Sciatic nerve (tissue), 2 donors: ENCODE measurements at regions not wholly inside any gene's neighbourhood (a gene's known extent, or its start where the extent isn't known, plus 50 kb on each side); places are given as distances from the start of the nearest gene placed in this dataset.

Source experiments
- ATAC-seq: fragments of 200-7000 bp; cut with Tn5 transposase; one replicate; pipeline ENCODE4 v1.9.1; 2020; ENCODE audit warnings: mild to moderate bottlenecking, moderate library complexity
- DNase-seq: peaks from one replicate; pipeline ENCODE4 v3.0.0-alpha.2; 2020; ENCODE audit warnings: low spot score
- intact Hi-C: fragments of 100-400 bp; cut with DNase I; formaldehyde crosslinking; loops from one replicate; pipeline ENCODE4 v1.14.2; 2022
- donor health status: DM: no; HTN: no; CAD: no.
- donor health status: DM: no; HTN: no; CAD: no.

DNA sequence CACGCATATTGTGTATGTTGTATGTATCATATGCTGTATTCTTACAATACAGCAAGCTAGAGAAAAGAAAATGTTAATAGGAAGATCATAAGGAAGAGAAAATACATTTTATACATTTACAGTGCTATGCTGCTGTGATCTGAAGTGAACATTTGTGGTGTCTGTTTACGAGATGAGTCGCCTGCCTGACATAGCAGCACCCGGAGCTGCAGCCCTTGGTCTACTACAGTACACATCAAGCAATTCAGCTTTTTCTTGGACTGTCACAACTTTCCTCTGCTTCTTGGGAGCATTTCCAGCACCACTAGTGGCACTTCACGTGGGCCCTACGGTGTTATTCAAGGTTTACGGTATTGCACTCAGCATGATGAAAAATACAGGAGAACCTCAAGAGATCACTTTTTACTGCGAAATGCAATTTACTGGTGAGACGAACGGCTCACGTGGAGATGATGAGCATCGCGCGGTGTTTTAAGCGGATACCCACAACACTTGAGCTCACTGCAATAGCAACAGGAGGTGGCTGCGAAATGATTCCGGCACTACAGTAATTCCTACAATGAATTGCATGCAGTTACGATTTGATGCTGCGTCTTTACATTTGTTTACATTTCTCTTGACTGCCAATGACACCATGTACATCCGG, 308.4 kb downstream of the FGF9 start:
- DNase-seq (no peak), ATAC-seq (no peak)
- intact Hi-C loops: no loop called here

DNA sequence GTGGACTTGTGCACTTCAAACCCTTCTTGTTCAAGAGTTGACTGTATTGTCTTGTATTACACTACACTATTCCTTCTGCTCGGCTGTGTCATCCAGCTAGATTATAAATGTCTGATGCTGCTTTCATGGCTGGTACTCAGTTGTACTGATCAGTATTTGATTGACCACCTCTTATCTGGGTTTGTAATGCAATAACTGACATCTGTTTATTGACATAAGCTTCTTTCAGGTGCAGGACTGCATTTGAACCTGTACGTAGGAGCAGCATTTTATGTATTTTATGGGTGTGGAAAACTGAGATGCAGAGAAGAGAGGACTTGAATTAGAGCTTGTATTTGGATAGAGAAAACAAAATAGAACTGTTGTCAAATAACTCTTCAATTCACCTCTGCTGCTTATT, 309.2 kb downstream of the FGF9 start:
- ATAC-seq (no peak), DNase-seq (no peak)
- intact Hi-C loops: no loop called here

DNA sequence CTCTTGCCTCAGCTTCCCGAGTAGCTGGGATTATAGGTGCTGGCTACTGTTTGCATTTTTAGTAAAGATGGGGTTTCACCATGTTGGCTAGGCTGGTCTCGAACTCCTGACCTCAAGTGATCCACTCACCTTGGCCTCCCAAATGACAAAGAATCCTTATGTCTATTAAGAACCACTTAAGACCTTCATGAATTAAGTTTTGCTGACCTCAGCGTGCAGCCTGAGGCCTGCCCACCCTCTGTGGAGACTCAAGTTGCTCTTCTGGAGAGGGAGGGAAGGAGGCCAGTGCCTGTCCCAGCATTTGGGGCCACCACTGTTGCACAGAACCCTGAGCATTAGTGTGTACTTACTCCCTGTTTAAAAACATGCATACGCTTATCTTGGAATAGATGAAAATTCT, 313.3 kb downstream of the FGF9 start:
- DNase-seq: no peak
- intact Hi-C loops: no loop called here
- ATAC-seq: no peak

DNA sequence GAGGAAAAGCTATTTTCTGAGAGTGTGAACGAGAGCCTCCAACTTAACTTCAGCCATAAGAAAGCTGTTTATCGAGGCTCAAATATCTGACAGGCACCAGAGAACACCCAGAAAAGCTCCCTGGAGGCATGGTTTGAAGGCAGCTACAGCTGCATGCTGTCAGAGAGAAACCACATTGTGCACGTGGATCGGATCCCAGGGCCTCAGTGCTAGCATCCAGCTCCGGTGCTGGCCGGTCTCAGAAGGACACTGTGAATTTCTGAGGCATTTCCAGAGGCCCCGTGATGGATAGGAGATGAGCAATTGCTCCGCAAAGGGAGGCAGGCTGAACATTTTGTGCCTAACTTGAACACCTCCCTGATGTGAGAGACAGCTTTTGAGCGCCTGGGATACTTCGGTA, 315.7 kb downstream of the FGF9 start:
- DNase-seq (peak; percentile 70), ATAC-seq (peak; percentile 95)
- intact Hi-C loops: no loop called here

DNA sequence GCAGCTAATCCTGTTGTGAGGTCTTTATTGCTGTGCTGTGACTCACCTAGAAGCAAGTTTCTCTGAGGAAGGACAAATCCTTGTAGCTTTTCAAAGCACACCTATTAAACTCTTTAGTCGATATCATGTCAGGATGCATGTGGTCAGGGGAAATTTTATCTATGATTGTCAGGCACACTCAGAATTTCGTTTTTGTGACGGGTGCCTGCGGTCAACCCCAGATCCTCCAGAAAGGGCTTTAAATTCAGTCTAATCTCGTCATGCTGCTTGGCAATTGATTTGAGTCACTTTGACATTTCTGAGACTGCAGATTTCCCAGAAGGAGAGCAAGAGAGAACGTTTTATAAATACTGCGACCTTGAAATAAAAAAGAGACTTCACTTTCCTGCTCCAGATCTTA, 316.9 kb downstream of the FGF9 start:
- DNase-seq (no peak), ATAC-seq (no peak)
- intact Hi-C loops: no loop called here

DNA sequence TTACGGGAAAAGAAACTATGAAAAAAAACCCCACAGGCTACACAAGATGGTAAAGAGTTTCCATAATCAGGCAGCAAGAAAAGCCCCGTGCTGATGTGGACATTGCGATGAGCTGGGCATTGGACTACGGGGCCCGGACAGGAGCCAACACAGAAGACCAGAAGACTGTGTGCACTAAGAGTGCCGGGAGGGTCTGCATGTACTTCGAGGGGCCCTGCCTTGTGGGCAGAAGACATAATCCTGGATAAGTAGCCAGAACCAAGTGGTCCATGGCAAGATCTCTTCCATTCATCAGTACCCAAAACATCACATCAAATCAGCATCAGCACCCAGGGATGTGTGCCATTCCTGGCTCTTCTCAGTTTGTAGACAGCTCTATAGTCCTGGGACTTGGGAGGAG, 317.8 kb downstream of the FGF9 start:
- no peak for DNase-seq
- intact Hi-C loops: no loop called here

DNA sequence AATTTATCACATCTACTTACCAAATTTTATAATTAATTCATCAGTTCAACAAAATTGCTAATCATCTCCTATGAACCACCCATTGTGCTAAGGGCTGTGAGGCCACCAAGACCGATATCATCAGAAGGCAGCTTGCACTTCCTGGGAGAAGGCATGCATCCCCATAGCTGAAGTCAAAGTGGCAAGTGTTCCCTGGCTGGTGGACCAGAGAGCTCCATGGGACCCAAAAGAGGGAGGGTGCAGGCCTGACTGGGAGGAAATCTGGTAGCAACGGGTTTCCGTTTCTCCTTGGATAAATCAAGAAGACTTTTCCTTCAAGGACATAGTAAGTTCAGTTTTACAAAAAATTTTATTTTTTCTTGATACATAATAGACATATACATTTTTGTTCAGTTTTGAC, 325.2 kb downstream of the FGF9 start:
- intact Hi-C loops: no loop called here
- ATAC-seq (no peak), DNase-seq (no peak)

More for the DNA sequence above, 317.8 kb downstream of the FGF9 start:
- no peak for ATAC-seq

DNA sequence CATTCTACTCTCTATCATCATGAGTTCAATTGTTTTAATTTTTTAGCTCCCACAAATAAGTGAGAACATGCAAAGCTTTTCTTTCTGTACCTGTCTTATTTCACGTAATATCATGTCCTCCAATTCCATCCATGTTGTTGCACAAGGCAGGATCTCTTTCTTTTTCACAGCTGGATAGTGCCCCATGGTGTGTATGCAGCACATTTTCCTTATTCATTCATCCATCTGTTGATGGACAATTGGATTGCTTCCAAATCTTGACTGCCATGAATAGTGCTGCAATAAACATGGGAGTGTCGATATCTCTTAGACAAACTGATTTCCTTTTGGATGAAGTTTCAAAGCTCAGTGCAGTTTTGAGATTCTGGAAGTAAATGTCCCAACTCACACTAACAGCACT, 326.9 kb downstream of the FGF9 start:
- DNase-seq: no peak
- intact Hi-C loops: no loop called here
- ATAC-seq: no peak

DNA sequence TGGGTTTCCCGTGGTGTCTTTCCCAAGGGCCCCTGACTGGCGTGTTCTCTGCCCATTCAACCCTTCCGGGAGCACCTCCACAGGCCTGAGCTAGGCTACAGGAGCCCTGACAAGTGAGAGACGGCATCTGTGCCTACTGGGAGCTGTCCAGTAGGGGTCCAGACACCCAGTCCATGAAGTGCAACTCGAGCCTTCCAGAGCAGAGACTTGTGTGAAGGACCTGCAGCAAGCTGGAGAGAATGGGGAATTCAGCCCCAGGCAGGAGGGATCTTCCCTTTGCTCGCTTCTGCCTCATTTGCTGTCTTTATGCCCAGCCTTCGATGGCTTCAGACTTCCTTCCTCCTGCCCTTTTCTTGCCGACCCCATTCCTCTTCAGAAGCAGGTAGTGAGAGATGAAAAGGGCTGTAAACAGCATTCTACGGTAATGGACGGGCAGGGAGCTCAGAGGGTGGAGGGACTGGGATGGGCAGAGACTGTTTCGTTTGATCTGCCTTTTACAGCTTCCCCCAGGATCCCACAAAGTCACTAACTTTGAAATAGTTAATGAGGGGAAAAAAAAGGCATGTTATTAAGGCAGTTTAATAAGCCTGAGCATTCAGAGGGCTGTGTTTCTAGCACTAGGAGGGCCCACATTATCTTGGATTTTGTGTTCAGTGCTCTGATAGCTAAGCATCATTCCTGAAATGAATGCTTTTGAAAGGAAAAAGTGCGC, 327.6 kb downstream of the FGF9 start:
- intact Hi-C loops: no loop called here
- DNase-seq: no peak
- no peak for ATAC-seq

DNA sequence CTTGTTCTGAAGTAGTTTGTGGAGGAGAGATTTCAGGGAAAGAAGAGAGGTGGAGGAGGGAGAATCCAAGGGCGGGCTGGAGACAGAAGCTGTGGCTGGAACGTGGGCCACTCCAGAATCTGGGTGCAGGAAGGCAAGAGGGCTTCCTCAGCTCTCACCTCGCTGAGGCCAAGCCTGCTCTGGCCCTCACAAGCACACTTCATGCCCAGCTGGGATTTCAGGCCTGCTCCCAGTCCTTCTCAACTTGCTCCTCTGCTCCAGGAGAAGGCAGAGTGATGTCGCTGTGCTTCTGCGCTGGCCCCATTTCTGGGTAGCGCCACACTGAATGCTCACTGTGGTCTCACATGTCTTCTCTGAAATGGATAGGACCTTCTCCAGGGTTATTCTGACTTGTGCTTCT, 328.8 kb downstream of the FGF9 start:
- DNase-seq (no peak), ATAC-seq (no peak)
- intact Hi-C loops: loop anchor here (5.0 kb wide), 1 partner anchor 817 kb away; no protein-coding TSS in a partner anchor

DNA sequence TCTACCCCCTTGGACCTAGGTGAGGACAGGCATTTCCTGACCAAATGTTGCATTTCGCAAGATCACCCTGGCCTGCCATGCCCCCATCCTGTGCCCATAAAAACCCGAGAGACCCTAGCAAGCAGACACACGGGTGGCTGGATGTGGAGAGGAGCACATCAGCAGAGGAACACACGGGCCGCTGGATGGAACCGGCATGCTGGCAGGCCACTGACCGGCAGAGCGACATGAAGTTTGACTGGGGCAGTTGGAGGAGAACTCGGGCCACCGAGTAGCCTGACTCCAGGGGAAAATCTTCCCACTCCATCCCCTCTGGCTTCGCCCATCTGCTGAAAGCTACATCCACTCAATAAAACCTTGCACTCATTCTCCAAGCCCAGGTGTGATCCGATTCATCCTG, 329.3 kb downstream of the FGF9 start:
- ATAC-seq (no peak), DNase-seq (no peak)
- intact Hi-C loops: loop anchor here (5.0 kb wide), 1 partner anchor 818 kb away; no protein-coding TSS in a partner anchor

DNA sequence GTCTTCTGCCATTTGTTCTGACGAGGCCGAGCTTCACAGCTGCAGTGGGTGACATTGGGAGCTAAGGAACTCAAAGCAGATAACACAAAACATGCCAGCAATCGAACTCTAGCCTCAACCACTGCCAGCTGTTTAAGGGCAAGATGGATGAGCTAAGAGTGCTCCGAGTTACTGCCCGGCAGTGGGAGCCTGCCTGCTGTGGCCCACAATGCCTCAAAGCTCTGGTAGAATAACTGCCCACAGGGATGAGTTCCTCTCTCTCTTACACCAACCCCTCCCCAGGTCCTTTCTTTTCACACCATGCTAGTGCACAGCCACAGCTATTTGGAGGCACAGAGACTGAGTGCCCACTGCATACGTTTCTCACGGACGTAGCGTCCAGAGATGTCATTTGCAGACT, 330.5 kb downstream of the FGF9 start:
- ATAC-seq (no peak), DNase-seq (no peak)
- intact Hi-C loops: loop anchor here (5.0 kb wide), 1 partner anchor 819 kb away; no protein-coding TSS in a partner anchor

DNA sequence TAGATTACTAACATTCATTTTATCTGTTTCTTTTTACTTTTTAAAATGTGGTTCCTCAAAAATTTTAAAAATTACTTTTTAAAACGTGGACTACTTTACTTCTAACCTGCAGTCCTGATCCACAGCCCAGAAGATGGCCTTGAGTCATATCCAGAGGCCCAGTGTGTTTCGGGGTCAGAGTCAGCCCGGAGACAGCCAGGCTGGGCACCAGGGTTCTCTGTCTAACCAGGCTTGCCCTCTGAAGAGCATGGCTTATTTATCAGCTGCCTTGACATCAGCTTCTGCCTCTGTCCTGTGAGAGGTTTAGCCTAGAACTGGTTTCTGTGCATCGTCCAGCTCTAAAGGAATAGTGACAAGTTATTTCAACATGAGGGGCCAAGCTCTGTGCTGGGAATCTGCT, 332.0 kb downstream of the FGF9 start:
- intact Hi-C loops: loop anchor here (5.0 kb wide), 1 partner anchor 821 kb away; no protein-coding TSS in a partner anchor
- DNase-seq: no peak
- no peak for ATAC-seq

DNA sequence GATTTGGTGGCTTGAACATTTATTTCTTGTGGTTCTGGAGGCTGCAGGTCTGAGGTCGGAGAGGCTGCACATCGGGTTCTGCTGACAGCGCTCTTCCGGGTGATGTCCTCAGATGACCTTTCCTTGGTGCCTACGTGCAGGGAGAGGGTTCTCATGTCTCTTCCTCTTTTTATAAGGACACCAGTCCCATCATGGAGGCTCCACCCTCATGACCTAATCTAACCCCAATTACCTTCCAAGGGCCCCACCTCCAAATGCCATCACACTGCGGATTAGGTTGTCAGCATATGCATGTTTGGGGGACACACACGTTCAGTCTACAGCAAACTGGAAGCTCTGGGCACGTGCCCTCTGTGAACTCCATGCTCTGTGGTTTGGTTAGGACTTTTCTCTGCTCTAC, 338.6 kb downstream of the FGF9 start:
- ATAC-seq (peak; percentile 49), DNase-seq (no peak)
- intact Hi-C loops: no loop called here

DNA sequence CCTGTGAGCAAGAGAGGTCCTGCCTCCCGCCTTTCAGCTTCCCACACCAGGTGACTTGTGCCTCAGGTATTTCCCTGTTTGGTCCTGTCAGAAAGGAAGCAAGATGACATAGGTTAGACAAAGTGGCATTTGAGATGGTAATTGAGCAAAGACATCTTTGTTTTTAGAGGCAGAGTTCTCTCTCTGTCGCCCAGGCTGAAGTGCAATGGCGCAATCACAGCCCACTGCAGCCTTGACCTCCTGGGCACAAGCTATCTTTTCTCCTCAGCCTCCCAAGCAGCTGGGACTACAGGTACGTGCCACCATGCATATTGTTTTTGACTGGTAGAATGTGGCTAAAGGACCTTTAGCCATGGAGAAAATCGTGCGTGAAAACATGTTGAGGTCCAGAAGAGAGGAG, 339.1 kb downstream of the FGF9 start:
- DNase-seq (no peak), ATAC-seq (no peak)
- intact Hi-C loops: no loop called here

DNA sequence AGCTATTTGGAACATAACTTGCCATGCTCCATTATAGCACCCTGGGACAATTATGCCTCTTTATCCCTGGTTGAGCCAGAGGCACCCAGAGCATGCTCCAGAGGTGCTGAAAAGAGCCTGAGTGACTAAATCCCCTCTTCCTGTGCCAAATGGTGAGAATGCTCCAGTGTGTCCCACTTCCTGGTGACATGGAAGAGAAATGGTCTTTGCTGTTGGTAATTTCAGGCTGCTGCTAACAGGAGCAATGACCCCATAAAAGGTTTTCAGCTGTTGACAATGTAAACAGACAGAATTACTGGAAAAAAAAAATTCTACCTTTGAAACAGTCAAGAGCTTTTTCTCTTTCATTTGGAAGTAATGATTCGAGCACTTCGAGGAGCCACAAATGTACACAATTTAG, 341.8 kb downstream of the FGF9 start:
- ATAC-seq: no peak
- DNase-seq: no peak
- intact Hi-C loops: no loop called here

DNA sequence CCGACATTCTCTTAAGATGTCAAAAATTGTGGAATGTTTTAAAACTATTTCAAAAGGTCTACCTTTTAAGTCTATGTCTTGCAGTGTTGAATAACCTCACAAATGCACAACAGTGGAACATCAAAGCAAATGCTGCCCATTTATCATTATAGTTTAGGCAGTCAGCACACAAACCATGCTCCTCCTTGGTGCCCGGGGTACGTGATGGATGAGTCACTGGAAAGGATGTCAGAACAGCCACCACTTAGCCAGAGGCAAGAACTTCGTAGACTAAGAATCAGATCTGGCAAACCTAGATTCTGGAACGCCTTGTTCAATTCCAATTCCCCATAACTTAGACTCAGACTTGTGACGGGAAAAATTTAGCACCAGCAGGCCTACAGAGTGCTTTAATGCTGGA, 343.6 kb downstream of the FGF9 start:
- no peak for DNase-seq
- ATAC-seq: no peak
- intact Hi-C loops: no loop called here

DNA sequence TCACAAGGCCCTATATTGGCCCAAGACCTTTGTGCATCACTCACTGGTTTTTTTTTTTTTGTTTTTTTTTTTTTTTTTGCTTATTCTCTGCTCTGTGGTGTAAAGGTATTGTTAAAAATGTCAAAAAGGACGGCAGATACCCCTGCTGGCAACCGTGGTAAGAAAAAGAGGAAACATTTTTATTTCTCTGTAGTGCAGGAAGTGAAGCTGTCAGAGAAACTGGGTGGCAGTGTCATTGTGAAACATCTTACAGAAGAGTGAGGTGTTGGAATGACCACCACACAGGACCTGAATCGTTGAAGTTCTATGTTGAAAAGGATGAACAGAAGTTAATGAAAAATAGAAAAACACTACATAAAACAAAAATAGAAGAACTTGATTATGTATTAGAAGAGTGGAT, 346.4 kb downstream of the FGF9 start:
- DNase-seq: no peak
- intact Hi-C loops: no loop called here
- no peak for ATAC-seq

DNA sequence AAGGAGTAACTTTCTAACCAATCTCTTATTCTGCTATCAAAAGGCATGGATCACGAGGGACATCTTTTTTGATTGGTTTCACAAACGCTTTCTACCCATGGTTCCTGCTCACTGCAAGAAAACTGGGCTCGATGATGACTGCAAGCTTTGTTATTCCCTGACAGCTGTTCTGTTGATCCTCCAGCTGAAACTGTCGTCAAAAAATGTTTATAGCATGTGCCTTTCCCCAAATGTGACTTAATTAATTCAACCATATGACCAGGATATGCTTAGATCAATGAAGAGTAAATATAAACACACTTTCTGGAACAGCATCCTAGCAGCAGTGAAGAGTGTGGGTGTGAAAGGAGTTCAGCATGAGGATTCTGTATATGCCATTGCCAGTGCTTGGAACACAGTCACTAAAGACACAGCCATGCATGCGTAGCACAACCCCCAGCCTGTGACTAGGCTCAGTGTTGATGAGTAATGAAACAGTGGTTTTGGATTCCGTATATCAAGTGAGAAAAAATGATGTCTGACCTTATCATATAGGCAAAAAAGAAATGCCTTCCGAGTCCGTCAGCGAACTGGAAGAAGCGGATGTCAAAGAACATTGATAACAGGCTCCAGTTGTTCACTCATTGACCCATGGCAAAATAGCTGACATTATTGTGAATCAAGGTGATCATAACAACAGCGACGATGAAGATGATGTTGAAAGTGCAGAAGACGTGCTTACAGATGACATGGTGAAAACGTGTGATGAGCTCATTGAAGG, 347.4 kb downstream of the FGF9 start:
- intact Hi-C loops: no loop called here
- ATAC-seq (no peak), DNase-seq (no peak)

DNA sequence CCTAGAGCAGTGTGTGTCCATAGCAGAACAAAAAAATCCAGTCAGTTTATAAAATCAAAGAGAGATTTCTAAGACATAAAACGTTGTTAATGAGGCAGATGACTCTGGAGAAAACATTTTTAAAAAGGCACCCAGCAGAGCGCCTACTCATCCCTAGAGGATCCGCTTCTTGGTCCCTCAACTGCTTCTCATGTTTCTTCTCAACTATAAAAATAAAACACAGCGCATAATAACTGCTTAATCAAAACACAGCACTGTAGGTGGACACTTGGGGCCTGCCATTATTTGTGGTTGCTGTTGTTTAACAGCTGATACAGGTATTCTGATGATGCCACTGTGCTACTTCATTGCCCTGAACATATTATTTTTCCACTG, 347.9 kb downstream of the FGF9 start:
- intact Hi-C loops: no loop called here
- DNase-seq (no peak), ATAC-seq (no peak)
